CD14-positive monocyte (primary cell): ENCODE measurements at regions not wholly inside any gene's neighbourhood (a gene's known extent, or its start where the extent isn't known, plus 50 kb on each side); places are given as distances from the start of the nearest gene placed in this dataset.

Experiments used
- DNase-seq, 3 donors: peaks; one replicate each; pipeline ENCODE4 v3.0.0-alpha.2; 2011 to 2022
- H2AFZ ChIP-seq: 2 replicates; pipeline ENCODE4 v1.6.0; 2012; ENCODE audit warnings: mild to moderate bottlenecking, low read depth, low read length, inconsistent platforms; ENCODE audit not compliant: insufficient read depth, poor library complexity, severe bottlenecking
- H3K27ac ChIP-seq, 2 donors: 1 replicate in 1 of 2; 2 replicates in 1 of 2; pipeline ENCODE4 v1.5.1; 2012 to 2013; ENCODE audit warnings: low read length in 2 of 2, control low read depth in 1 of 2, inconsistent platforms in 1 of 2, low read depth in 1 of 2, mild to moderate bottlenecking in 1 of 2
- H3K27me3 ChIP-seq, 2 donors: one replicate each; pipeline versions ENCODE4 v1.6.0 to v1.6.1; 2011 to 2013; ENCODE audit warnings: low read length in 2 of 2; ENCODE audit not compliant: control insufficient read depth in 2 of 2, insufficient read depth in 2 of 2
- H3K36me3 ChIP-seq, 2 donors: replicated peaks in 1 of 2; 1 replicate in 1 of 2; 2 replicates in 1 of 2; pipeline versions ENCODE4 v1.5.1 to v1.6.1; 2012 to 2013; ENCODE audit warnings: low read length in 2 of 2, control low read depth in 1 of 2, inconsistent platforms in 1 of 2, mild to moderate bottlenecking in 1 of 2; ENCODE audit not compliant: insufficient read depth in 2 of 2, control insufficient read depth in 1 of 2
- H3K4me1 ChIP-seq, 2 donors: 1 replicate in 1 of 2; 2 replicates in 1 of 2; pipeline versions ENCODE4 v1.5.1 to v1.6.1; 2012 to 2013; ENCODE audit warnings: low read length in 2 of 2, control low read depth in 1 of 2, inconsistent platforms in 1 of 2, mild to moderate bottlenecking in 1 of 2, moderate library complexity in 1 of 2; ENCODE audit not compliant: insufficient read depth in 2 of 2, control insufficient read depth in 1 of 2
- H3K4me2 ChIP-seq: replicated peaks from 2 replicates; pipeline ENCODE3; 2012; ENCODE audit warnings: low read length, moderate library complexity, mild to moderate bottlenecking; ENCODE audit not compliant: poor library complexity, severe bottlenecking; ENCODE audit errors: extremely low read depth
- H3K4me3 ChIP-seq, 3 experiments: fragments of 200-600 bp in 1 of 3; sonication (generic) in 1 of 3; replicated peaks in 1 of 3; 1 replicate in 2 of 3; 2 replicates in 1 of 3; pipeline ENCODE4 v1.5.1; 2011 to 2013; ENCODE audit warnings: low read length in 3 of 3, mild to moderate bottlenecking in 3 of 3, control low read depth in 2 of 3, low read depth in 2 of 3, inconsistent platforms in 1 of 3, moderate library complexity in 1 of 3
- H3K79me2 ChIP-seq: 2 replicates; pipeline ENCODE4 v1.6.0; 2012; ENCODE audit warnings: mild to moderate bottlenecking, control low read depth, inconsistent platforms, low read length, moderate library complexity; ENCODE audit not compliant: insufficient read depth
- H3K9ac ChIP-seq: 2 replicates; pipeline ENCODE4 v1.6.0; 2017; ENCODE audit warnings: low read length, mild to moderate bottlenecking; ENCODE audit not compliant: insufficient read depth, poor library complexity, severe bottlenecking
- H3K9me3 ChIP-seq, 2 donors: replicated peaks in 1 of 2; 1 replicate in 1 of 2; 2 replicates in 1 of 2; pipeline versions ENCODE4 v1.5.1 to v1.6.1; 2012 to 2013; ENCODE audit warnings: low read length in 2 of 2, control low read depth in 1 of 2; ENCODE audit not compliant: control insufficient read depth in 1 of 2, insufficient read depth in 1 of 2
- H4K20me1 ChIP-seq: 2 replicates; pipeline ENCODE4 v1.6.0; 2012; ENCODE audit warnings: mild to moderate bottlenecking, low read length, control low read depth, moderate library complexity; ENCODE audit not compliant: insufficient read depth
- H3K27ac Mint-ChIP-seq, 7 donors: one replicate each; pipeline ENCODE4 v1.8.0; 2020; ENCODE audit warnings: mild to moderate bottlenecking in 7 of 7, mixed read lengths in 7 of 7, moderate library complexity in 6 of 7, inconsistent platforms in 2 of 7
- H3K27me3 Mint-ChIP-seq, 3 donors: one replicate each; pipeline ENCODE4 v1.8.0; 2021 to 2022; ENCODE audit warnings: low read depth in 3 of 3, mild to moderate bottlenecking in 3 of 3, mixed read lengths in 3 of 3, moderate library complexity in 3 of 3, inconsistent platforms in 1 of 3
- H3K36me3 Mint-ChIP-seq, 2 donors: one replicate each; pipeline ENCODE4 v1.8.0; 2020; ENCODE audit warnings: mixed read lengths in 2 of 2, inconsistent platforms in 1 of 2, mild to moderate bottlenecking in 1 of 2
- H3K4me1 Mint-ChIP-seq: one replicate; pipeline ENCODE4 v1.8.0; 2020; ENCODE audit warnings: mild to moderate bottlenecking, mixed read lengths
- H3K4me3 Mint-ChIP-seq, 2 donors: one replicate each; pipeline ENCODE4 v1.8.0; 2020; ENCODE audit warnings: mild to moderate bottlenecking in 2 of 2, mixed read lengths in 2 of 2, moderate library complexity in 1 of 2
- H3K9me3 Mint-ChIP-seq, 7 donors: one replicate each; pipeline ENCODE4 v1.8.0; 2020 to 2022; ENCODE audit warnings: mixed read lengths in 7 of 7, mild to moderate bottlenecking in 6 of 7, moderate library complexity in 6 of 7, inconsistent platforms in 2 of 7
- WGBS: methylation state at CpG from one replicate; pipeline ENCODE4 v1.1.5; 2013; ENCODE audit warnings: missing lambda C conversion rate; ENCODE audit not compliant: insufficient coverage; 5-methylcytosine and 5-hydroxymethylcytosine counted together
- intact Hi-C, 2 donors: fragments of 100-400 bp; cut with micrococcal nuclease; formaldehyde crosslinking; loops; one replicate each; pipeline versions ENCODE4 v1.15.0 to v1.15.1; 2023
- TF ChIP-seq, protein P1 (sequence below): fragments of 200-600 bp; IDR thresholded peaks from one replicate; pipeline ENCODE4 v1.8.0; 2022; ENCODE audit warnings: antibody characterized with exemption, mild to moderate bottlenecking

- Histone ChIP-seq H3K4me3 (no peak overlapping the region), H3K9me3 (peaks cover 0 to 5% of the 10 kb centered on the region in 2 donors), H3K4me1 (no peaks in the 10 kb centered on the region), H3K27ac (no peak overlapping the region), H3K27me3 (no peaks in the 10 kb centered on the region), H4K20me1 (no peaks in the 10 kb centered on the region), H3K9ac (no peak overlapping the region), H2AFZ (no peak overlapping the region), H3K36me3 (no peaks in the 10 kb centered on the region), H3K4me2 (no peak overlapping the region), H3K79me2 (no peaks in the 10 kb centered on the region)
- WGBS = 75% methylated on average over 2 of the region's 2 CpGs
- H3K27me3 Mint-ChIP-seq = no peaks in the 10 kb centered on the region
- intact Hi-C loops = no loop called here
- no peak overlapping the region for H3K4me3 Mint-ChIP-seq
- peaks cover 5 to 15% (median 11%) of the 10 kb centered on the region in 7 donors for H3K9me3 Mint-ChIP-seq
- no peak for DNase-seq
- TF ChIP-seq, protein P1, sequence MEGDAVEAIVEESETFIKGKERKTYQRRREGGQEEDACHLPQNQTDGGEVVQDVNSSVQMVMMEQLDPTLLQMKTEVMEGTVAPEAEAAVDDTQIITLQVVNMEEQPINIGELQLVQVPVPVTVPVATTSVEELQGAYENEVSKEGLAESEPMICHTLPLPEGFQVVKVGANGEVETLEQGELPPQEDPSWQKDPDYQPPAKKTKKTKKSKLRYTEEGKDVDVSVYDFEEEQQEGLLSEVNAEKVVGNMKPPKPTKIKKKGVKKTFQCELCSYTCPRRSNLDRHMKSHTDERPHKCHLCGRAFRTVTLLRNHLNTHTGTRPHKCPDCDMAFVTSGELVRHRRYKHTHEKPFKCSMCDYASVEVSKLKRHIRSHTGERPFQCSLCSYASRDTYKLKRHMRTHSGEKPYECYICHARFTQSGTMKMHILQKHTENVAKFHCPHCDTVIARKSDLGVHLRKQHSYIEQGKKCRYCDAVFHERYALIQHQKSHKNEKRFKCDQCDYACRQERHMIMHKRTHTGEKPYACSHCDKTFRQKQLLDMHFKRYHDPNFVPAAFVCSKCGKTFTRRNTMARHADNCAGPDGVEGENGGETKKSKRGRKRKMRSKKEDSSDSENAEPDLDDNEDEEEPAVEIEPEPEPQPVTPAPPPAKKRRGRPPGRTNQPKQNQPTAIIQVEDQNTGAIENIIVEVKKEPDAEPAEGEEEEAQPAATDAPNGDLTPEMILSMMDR = no peak
- no peaks in the 10 kb centered on the region for H3K36me3 Mint-ChIP-seq
- H3K4me1 Mint-ChIP-seq = no peaks in the 10 kb centered on the region
- H3K27ac Mint-ChIP-seq = no peak overlapping the region
These were observed 127.1 kb upstream of the MTPN start for GRCh38 chr7:136104269-136104603.

DNA sequence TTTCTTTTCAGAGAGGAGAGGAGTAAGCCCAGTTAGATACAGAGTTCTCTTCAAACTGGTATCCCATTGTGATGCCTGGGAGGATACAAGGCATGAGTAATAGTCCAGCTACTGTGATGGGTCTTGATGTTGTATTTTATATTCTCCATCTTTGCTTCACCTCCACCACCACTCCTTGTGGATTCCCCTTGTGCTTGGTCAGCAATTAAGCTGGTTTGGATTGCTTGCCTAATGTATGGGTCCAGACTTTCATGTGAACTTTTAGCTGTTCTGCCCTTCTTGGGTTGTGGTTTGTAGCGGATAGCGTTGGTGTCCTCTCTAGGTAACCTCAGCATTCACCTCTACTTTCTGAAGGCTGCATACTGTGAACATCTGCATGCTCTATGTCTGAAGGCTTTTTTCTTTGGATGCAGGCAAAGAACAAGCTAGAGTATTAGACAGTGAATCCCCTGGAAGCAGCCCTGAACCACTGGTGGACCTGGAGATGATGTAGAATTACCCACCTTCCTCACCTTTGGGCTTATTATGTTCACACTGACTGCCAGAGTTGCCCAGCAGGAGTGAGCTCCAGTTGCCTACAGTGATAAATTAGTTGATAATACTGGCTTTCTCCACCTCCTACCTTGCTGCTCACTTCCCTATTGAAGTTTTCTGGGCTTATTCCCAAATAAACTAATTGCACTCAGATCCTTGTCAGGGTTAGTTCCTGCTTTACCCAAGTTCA, 126.5 kb upstream of the MTPN start:
- Histone ChIP-seq H3K4me3 (no peak overlapping the region), H3K4me1 (no peaks in the 10 kb centered on the region), H3K27me3 (no peaks in the 10 kb centered on the region), H4K20me1 (no peaks in the 10 kb centered on the region), H3K79me2 (no peaks in the 10 kb centered on the region), H3K4me2 (no peak overlapping the region), H3K27ac (no peak overlapping the region), H3K9ac (no peak overlapping the region), H2AFZ (no peak overlapping the region), H3K36me3 (no peaks in the 10 kb centered on the region), H3K9me3 (peaks cover 0 to 5% of the 10 kb centered on the region in 2 donors)
- Mint-ChIP-seq H3K9me3 (peaks cover 7 to 16% (median 12%) of the 10 kb centered on the region in 7 donors), H3K4me3 (no peak overlapping the region), H3K4me1 (no peaks in the 10 kb centered on the region), H3K36me3 (no peaks in the 10 kb centered on the region), H3K27ac (no peak overlapping the region), H3K27me3 (no peaks in the 10 kb centered on the region)
- no peak for DNase-seq
- intact Hi-C loops = no loop called here
- WGBS = no CpG with 5 or more reads among the region's 2 CpGs
- TF ChIP-seq, protein P1 = no peak
